Activated T-helper 1 cell treated with anti-CD3 and anti-CD28 coated beads, Interleukin-2, amount 50 U/mL, for 16 hours (primary cell): ENCODE measurements at regions not wholly inside any gene's neighbourhood (a gene's known extent, or its start where the extent isn't known, plus 50 kb on each side); places are given as distances from the start of the nearest gene placed in this dataset.

Experiments
- DNase-seq, 2 donors: peaks; one replicate each; pipeline ENCODE4 v3.0.0-alpha.2; 2020; ENCODE audit warnings: low read depth in 1 of 2, low spot score in 1 of 2

DNA sequence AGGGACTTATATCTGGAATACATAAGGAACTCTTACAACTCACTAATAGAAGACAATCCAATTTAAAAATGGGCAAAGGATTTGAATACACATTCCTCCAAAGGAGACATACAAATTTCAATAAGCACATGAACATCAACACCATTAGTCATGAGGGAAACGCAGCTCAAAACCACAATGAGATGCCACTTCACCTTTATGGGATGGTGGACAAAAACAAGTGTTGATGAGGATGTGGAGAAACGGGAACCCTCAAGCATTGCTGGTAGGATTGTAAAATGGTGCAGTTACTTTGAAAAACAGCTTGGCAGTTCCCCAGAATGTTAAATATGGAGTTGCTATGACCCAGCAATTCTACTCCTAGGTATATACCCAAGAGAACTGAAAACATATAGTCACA, 72.7 kb upstream of the IER5L start:
- no peak for DNase-seq

DNA sequence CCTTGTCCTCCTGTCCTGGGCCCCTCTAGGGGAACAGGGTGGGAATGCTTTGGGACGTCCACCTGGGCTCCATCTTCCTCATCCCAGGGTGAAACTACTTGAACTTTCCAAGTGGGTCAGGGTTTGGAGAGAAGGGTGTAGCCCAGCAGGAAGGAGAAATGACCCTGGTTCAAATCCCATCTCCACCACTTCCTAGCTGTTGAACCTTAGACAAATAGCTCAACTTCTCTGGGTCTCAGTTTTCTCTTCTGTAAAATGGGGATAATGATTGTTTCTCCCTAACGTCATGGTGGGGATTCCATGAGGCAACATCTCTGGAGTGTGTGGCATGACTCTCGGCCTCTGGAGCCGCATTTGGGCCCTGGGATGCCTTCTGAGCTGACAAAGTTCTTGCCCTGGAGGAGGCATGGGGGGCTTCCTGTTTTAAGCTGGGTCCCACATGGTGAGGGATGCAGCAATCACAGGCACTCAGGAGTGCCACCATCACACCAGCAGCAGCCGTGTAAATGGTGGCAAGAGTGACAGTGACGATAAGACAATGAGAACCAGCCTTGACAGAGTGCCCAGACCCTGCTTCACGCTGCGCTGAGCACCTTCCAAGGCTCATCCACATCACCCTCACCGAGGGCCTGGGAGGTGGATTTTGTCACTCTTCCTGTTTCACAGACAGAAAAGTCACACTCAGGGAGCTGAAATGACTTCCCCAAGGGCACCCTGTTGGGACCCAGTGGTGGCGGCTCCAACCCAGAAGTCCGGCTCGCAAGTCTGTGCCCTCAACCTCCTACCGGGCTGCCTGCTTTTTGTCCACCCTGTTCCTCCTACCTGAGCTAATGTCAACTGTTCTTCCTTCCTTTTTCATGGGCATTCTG, 69.5 kb upstream of the IER5L start:
- no peak for DNase-seq

DNA sequence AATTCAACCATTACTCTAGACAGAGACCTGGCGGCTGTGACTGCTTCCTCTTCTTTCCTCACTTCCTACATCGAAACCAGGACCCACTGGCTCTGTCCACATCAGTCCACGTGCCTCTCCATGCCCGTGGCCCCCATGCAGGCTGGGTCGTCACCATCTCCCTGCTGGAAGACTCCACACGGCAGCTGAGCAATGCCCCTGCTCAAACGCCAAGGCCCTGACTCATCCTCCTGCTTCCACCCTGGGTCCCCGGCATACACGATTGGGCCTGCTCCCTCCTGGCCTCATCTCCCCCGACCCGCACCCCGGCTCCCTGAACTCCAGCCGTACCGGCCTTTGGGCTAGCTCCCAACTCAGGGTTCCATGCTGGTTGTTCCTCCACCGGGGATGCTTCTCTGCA, 67.2 kb upstream of the IER5L start:
- no peak for DNase-seq

DNA sequence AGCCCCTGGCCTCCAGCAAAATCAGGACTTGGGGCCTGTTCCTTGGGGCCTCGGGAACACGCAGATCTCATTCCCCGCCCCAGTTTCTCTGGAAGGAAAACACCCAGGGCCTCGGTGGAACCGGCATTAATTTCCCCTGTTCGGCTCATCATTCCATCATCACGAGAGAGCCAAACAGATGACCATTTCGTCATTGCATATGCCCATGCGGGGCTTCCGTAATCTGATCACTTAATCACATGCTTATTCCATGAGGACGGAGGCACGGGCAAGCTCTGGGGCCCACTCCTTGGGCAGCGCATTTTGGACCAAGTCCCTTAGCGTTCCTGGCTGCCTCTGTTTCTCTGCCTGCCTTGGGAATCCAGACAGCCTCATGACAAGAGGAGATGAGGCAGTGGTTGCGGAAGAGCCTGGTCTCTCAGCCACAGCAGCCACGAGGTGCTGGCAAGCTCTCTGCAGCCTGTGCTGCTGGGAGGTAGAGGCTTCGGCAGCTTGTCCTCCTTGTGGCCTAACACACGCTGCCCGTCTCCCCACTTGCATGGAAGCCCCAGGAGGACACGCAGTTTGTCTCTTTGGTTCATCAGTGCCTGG, 65.0 kb upstream of the IER5L start:
- no peak for DNase-seq

DNA sequence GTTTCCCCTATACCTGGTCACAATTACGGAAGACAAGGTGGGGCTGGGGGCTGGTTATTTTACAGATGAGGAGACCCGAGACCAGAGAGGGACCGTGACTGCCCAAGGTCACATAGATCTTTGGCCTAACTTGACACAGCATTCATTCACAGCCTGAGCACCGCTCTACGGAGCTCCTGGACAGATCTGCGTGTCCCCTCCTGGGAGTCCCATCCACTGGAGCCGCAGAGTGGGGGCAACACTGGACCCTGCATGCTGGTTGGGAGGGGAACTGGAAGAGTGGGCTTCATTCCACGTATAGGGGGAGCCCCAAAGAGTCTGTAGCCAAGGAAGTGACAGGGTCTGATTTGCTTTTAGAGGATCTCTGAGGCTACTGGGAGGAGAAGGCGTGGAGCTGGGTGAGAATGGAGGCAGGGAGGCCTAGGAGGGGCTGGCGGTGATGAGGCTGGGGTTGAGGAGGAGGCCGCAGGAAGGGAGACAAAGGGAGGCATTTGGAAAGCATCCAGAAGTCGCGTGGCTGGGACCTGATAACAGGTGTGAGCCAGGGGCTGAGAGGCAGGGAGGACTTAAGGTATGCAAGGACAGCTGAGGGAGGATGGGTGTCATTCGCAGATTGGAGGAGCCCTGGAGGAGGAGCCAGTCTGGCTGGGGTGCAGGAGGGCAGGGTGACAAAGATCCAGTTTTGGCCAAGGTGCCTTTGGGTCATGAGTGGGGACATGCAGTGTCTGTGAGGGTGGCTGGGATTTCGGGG, 64.3 kb upstream of the IER5L start:
- no peak for DNase-seq

DNA sequence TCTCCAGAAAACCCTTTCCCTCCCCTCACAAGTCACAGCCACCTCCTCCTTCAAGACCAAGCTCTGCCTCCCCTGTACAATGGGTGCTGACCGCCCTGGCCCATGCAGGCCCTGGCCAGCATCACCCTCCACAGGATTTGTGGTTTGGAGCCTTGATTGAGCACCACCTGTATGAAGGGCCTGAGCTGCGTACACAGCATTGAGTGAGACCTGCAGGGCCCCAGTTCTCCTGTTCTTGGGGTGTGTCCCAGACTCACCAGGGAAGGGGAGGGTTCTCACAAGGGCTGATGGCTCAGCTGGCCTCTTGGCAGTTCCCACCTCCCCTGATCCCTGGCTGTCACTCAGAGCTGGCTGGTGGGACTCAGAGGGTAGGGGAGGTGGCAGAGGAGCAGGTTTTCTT, 63.7 kb upstream of the IER5L start:
- no peak for DNase-seq

DNA sequence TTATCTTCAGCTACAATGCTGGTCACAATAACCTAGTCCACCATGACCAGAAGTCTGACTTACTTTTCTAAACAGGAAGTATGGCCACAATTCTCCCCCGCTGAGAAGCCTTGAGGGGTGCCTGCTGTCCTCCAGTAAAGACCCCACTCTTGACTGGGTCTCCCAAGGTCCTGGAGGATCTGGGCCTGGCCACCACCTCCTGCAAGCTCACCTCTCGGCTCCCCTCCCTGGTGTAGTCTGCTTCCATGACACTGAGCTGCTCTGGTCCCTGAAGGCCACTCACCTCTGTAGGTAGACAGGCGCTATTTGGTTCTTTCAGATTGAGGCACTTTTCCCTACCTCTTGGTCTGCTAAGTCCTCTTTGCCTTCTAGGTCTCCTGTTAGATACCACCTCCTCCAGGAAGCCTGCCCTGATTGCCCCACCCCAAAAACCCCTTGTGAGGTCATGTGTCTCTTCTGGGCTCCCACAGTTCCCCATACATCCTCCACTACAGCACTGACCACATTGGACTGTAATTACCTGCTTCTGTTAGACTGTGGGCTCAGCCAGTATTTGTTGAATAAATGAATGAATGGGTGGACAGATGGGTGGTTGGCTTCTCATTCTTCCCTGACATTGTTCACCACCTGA, 62.6 kb upstream of the IER5L start:
- DNase-seq: no peak

DNA sequence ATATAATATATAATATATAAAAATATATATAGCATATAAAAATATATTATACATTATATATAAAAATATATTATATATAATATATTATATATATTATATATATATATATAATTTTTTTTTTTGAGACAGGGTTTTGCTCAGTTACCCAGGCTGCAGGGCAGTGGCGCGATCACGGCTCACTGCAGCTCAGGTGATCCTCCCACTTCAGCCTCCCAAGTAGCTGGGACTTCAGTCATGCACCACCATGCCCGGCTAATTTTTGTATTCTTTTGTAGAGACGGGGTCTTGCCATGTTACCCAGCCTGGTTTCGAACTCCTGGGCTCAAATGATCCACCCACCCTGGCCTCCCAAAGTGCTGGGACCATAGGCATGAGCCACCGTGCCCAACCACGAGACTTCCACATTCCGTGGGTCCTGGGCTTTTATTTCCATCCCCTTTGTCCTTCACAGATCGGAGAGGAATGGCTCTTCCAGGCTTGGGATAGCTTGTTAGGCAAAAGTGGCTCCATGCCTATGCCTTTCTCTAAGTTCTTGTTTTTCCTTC, 62.0 kb upstream of the IER5L start:
- no peak for DNase-seq

DNA sequence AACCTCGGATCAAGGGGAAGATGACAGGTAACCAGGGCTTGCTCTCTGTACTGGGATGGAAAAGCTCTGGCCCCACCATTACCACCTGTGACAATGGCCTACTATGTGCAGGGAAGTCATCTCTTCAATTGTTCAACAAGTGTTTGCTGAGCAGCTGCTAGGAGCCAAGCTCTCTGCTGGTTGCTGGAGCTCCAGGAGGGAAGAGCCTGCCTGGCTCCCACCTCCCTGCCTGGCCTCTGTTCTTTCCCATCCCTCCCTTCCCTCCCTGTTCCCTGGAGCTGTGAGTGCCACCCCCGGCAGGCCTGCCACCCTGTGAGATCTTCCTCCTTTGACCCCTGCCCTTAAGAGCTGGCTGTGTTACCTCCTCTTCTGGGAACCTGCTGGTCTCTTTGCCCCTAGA, 59.7 kb upstream of the IER5L start:
- DNase-seq: no peak

DNA sequence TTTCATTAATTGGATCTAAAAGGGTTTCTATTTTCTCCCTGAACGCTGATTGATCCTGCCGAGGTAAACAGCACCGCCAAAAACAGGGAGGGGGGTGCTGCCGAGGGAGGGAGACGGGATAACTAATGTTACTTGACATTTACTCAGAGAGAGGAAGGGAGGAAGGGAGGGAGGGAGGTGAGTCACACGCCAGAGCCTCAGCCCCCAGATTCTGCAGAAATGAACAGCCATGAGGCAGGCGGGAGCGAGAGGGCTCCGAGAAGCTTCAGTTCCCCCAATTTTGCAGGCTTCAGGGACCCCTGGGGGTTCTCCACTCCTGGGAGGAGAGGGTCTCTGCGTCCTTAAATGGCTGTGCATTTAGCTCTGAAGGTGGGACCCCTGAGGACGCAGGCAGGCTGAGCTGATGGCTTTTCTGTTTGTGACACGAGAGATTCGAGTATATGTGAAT, 59.1 kb upstream of the IER5L start:
- DNase-seq: peak in 1 of 2 donors; percentile 30

DNA sequence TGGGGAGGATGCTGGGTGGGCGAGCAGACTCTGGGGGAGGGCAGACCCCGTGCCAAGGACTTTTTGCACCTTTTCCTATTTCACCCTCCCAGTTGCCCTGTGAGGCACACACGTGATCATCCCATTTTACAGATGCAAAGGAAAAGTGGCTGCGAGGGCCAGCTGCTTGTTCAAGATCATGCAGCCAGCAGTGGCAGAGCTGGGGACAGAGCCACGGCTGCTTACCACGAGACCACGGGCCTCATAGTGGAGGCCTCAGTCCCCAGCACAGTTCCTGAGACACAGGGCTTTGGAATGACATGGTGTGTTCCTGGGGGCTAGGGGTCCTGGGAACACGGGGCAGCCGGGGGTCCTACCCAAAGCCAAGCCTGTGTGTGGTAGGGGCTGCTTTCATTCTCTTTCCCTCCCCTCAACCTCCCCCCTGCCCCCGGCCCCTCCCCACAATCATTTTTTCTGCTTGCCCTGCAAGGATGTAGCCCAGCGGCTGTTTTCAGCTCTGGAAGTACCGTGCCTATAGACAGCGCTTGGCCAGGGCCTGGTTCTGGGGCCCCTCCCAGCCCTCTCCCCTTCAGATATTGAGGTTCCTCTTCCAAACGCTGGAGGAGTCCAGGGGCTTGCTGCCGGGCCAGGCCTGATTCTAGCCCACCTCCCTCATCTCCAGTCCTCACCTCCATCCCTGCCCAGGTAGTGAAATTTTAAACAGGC, 58.5 kb upstream of the IER5L start:
- no peak for DNase-seq

DNA sequence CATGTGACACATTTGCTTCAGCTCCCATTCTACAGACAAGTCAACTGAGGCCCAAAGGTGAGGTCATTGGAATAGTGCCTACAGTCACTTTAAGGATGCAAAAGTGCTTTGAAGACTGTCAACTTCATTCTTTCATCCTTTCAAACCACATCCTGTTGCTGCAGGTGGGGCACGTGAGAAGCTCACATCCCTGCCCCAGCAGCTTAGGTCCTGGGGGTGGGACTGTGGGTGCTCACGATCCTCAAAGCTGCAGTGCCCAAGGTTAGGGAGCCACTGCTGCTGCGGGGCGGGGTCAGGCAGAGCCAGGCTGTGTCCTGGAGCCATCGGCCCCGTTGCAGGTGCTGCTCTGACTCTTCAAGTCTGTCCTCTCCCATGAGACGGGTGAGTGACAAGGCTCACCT, 57.9 kb upstream of the IER5L start:
- peak; percentile 32 to 45 for DNase-seq

DNA sequence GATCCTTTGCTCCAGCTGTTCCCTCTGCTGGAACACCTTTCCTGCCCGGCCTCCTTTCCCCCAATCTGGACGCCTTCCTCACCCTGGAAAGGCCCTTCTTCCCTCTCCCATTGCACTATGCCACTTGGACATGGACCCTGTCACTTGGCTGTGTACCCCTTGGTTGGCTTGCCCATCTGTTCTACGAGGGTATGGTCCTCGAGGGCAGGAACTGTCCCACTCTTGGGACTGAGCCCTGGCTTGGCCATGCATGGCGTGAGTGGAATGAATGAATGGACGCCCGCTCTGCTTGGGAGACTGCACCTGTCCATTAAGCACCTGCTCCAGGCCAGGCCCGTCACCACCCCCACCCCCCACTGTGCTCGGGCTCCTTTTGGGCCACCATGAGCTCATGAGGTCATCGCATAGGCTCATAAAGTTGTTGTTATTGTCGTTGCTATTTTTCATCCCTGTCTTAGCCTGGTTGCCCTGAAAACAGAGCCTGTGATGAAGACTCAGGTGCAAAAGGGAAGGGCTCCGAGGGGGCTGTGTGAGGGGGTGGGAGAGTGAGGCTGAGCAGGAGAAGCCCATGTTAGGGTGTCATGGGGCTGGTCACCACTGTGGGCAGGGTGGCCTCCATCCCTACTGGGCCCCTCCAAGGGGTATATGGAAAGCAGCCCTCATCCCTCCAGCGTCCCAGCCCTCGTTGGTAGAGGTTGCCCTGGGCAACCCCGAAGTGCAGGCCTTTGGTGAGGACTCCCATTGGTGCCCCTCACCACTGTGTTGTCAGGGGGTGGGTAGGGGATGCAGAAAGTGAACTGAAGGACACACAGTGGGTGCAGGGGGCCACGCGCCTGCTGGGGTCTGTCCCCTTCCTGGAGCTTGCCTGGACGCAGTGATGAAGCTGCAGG, 57.2 kb upstream of the IER5L start:
- no peak for DNase-seq

DNA sequence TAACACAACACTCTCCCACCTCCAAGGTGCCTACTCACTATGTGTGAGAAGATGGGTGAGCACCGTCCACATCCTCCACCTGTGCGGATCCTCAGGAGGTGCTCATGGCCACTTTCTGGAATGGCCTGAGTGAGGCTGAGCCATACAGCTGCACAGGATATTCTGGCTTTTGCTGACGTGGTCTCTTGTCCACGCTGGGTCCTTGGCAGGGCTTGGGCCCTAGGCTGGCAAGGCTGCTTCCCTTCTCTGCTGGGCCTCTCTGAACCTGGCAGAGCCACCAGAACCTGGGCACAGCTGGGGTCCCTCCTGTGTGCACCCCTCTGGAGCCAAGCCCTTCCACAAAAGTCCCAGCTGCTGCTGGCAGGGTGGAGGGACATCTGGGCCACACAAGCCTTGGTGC, 56.4 kb upstream of the IER5L start:
- no peak for DNase-seq

DNA sequence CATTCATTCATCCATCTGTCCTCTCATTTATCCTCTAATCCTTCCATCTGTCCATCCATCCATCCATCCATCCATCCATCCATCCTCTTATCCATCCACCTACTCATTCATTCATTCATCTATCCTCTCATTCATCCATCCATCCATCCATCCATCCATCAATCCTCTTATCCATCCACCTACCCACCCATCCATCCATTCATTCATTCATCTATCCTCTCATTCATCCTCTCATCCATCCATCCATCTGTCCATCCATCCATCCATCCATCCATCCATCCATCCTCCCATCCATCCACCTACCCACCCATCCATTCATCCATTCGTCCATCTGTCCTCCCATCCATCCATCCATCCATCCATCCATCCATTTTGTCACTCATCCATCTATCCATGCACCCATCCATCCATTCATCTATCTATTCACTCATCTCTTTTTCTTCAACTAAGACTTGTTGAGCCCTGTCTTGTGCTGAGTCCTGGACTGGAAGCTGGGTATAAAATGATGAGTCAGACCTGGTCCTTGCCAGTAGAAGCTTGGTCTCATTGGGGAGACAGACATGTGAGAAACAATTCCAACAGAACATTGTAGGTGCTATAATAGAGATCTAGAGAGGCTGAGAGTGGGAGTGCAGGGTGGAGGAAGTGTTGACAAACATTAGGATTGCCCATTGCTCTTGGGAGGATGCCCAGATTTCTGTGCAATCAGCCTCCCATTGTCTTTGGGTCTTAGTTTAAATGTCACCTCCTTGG, 55.0 kb upstream of the IER5L start:
- no peak for DNase-seq

DNA sequence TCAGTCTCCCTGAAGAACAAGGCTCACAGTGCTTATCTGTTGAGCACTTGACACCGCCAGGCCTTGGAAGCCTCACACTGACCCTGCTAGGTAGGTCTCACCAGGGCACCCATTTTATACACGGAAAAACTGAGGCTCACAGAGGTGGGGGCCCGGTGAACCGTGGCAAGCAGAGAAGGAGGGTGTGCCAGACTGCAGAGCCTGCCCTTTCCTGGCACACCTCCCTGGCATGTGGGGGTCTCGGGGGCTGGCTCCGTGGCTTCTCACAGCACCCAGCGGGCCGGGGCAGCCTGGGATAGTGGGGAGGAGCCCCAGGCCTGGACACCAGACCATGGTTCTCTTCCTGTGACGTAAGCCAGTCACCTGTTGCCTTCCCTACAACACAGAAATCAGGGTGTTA, 53.7 kb upstream of the IER5L start:
- DNase-seq: no peak

DNA sequence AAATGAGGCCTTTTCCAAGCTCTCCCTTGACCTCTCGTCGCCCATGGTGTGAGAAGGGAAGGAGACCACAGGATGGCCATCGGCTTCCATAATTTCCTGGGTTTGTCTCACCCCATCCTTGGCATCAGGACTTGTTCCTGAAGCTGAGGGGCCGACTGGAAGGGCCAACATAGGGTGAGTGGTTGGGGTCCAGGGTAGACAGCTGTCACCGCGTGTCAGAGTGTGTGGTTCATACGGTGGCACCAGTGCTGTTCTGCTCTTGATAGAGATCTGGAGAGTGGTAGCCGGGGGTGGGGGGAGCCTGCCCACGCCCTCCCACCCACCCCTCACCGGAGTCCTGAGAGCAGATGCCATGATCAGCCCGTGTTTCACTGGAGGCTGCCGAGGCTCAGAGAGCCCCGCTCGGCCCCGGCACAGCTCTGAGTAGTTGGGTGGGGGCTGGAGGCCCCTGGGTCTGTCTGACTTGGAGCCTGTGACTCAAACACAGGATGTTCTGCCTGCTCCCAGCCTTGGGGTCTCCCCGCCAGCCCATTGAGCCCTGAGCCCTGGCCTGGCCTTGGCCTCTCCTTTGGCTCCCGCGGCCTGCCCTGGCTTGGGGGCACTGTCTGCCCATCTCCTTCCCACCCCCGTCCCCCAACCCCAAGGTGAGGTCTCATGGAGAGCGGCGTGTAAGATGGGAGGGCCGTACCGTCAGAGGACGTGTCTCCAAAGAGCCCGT, 53.1 kb upstream of the IER5L start:
- DNase-seq: no peak

DNA sequence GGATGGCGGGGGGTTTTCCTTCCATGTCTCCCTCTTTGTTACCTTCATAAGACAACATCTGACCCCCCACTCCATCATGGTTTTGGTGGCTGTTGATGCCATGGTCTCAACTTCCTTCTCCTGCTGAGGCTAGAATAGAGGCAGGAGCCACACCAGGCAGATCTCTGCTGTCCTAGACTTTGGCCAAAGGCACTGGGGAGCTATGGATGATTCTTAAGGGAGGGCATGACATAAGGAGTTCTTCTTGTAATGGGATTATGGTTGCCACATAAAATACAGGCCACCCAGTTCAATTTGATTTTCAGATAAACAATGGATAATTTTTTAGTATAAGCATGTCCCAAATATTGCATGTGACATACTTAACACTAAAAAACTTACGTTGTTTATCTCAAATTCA, 52.2 kb upstream of the IER5L start:
- no peak for DNase-seq
